ENCODE measurements at regions not wholly inside any gene's neighbourhood (a gene's known extent, or its start where the extent isn't known, plus 50 kb on each side); places are given as distances from the start of the nearest gene placed in this dataset.

- DNase-seq (ENCODE audit: extremely low read depth, low read depth, low spot score) = no peak
Measured at GRCh38 chr5:174159327-174160114, 114.0 kb downstream of the NSG2 start.

GRCh38 chr5:174165406-174165805 is 119.9 kb downstream of the NSG2 start:
- DNase-seq (ENCODE audit: extremely low read depth, low read depth, low spot score) = no peak

- DNase-seq (ENCODE audit: extremely low read depth, low read depth, low spot score) = no peak
Measured at GRCh38 chr5:174166231-174167079, 120.9 kb downstream of the NSG2 start.

- no peak for DNase-seq (ENCODE audit: extremely low read depth, low read depth, low spot score)
Measured at GRCh38 chr5:174167080-174167910, 121.8 kb downstream of the NSG2 start.

- no peak for DNase-seq (ENCODE audit: extremely low read depth, low read depth, low spot score)
Measured at GRCh38 chr5:174172152-174172551, 126.6 kb downstream of the NSG2 start.

- DNase-seq (ENCODE audit: extremely low read depth, low read depth, low spot score) = no peak
Measured at GRCh38 chr5:174172566-174172965, 127.1 kb downstream of the NSG2 start.

- no peak for DNase-seq (ENCODE audit: extremely low read depth, low read depth, low spot score)
Measured at GRCh38 chr5:174173766-174174165, 128.3 kb downstream of the NSG2 start.

- no peak for DNase-seq (ENCODE audit: extremely low read depth, low read depth, low spot score)
Measured at GRCh38 chr5:174175716-174176268, 130.3 kb downstream of the NSG2 start.

GRCh38 chr5:174176511-174176910 is 131.0 kb downstream of the NSG2 start:
- no peak for DNase-seq (ENCODE audit: extremely low read depth, low read depth, low spot score)

- no peak for DNase-seq (ENCODE audit: extremely low read depth, low read depth, low spot score)
Measured at GRCh38 chr5:174177531-174177930, 132.0 kb downstream of the NSG2 start.

GRCh38 chr5:174177976-174178605 is 132.6 kb downstream of the NSG2 start:
- no peak for DNase-seq (ENCODE audit: extremely low read depth, low read depth, low spot score)

GRCh38 chr5:174180639-174181038 is 135.1 kb downstream of the NSG2 start:
- no peak for DNase-seq (ENCODE audit: extremely low read depth, low read depth, low spot score)

GRCh38 chr5:174182111-174182510 is 136.6 kb downstream of the NSG2 start:
- no peak for DNase-seq (ENCODE audit: extremely low read depth, low read depth, low spot score)

- DNase-seq (ENCODE audit: extremely low read depth, low read depth, low spot score) = no peak
Measured at GRCh38 chr5:174183701-174184100, 138.2 kb downstream of the NSG2 start.

GRCh38 chr5:174185506-174185905 is 140.0 kb downstream of the NSG2 start:
- DNase-seq (ENCODE audit: extremely low read depth, low read depth, low spot score) = no peak

- DNase-seq (ENCODE audit: extremely low read depth, low read depth, low spot score) = no peak
Measured at GRCh38 chr5:174186096-174186695, 140.7 kb downstream of the NSG2 start.

- no peak for DNase-seq (ENCODE audit: extremely low read depth, low read depth, low spot score)
Measured at GRCh38 chr5:174187001-174187400, 141.5 kb downstream of the NSG2 start.

GRCh38 chr5:174187481-174187880 is 142.0 kb downstream of the NSG2 start:
- no peak for DNase-seq (ENCODE audit: extremely low read depth, low read depth, low spot score)

- no peak for DNase-seq (ENCODE audit: extremely low read depth, low read depth, low spot score)
Measured at GRCh38 chr5:174188295-174188694, 142.8 kb downstream of the NSG2 start.
